GM19043 (cell line): ENCODE measurements at regions not wholly inside any gene's neighbourhood (a gene's known extent, or its start where the extent isn't known, plus 50 kb on each side); places are given as distances from the start of the nearest gene placed in this dataset.

Source experiments
- ATAC-seq: cut with Tn5 transposase; IDR thresholded peaks from one replicate; pipeline ENCODE4 v1.9.1; 2021; ENCODE audit warnings: low read depth; ENCODE audit not compliant: unreplicated experiment

DNA sequence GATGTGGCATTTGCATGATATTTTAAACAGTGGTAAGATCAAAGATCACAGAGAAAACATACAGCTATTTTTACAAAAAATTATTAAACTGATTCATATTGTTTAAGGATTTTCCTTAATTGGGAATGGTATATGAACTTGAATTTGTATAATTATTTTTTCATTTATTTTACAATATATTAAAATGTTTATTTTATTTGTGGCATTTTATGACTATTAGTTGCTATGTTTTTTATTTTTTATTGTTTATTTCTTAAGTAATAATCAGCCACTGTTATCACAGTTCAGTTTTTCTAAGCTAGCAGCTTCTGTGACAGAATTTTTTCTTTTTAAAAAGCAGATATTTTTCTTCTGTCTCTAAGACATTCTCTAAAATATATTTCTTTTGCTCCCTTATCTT is 387.0 kb upstream of the KHDRBS2 start:
- ATAC-seq: no peak

DNA sequence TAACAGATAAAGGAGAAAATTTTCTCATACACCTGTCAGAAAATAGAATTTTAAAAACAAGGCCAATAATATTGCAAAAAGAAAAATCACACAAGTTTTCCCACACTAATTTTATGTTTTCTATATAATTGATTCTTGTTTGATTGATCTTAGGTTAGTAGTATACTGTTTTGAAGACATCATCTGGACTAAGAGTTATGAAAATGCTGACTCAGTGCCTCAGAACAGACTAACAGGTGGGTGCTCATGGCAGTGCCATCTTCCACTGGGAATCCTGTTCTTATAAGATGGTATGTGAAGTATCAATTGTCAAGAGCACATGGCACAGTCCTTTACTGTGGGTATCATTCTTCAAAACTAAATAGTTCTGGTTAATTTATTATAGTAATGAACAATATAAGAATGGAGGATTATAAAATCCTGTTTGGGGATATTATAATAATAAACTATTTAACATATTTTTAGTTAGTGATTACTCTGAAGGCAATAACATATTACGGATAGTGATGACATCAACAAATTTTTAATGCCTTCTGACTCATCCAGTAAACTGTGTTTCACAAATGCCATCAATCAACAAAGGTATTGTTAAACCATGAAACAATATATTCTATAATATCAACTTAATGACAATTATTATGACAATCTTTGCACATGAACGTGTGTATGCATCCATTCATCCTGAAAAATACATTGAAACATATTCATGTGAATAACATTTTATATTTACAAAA is 384.6 kb upstream of the KHDRBS2 start:
- ATAC-seq: no peak

DNA sequence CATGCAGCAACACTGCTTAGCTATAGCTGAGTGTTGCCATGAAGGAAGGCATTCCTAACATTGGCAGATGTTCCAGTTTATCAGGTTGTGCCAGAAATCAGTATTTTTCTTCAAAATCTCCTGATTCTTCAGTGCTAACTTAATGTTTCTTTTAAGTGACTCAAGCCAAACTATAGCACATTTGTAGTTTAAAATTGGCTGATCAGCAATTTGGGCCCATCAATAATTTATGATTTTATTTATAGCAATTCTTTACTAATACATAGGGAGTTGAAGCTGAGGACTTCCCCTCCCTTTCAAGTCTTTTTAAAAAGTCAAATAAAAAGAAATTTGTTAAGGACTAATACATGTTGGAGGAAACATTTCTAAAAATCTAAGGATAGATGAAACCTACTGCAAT is 383.8 kb upstream of the KHDRBS2 start:
- no peak for ATAC-seq

DNA sequence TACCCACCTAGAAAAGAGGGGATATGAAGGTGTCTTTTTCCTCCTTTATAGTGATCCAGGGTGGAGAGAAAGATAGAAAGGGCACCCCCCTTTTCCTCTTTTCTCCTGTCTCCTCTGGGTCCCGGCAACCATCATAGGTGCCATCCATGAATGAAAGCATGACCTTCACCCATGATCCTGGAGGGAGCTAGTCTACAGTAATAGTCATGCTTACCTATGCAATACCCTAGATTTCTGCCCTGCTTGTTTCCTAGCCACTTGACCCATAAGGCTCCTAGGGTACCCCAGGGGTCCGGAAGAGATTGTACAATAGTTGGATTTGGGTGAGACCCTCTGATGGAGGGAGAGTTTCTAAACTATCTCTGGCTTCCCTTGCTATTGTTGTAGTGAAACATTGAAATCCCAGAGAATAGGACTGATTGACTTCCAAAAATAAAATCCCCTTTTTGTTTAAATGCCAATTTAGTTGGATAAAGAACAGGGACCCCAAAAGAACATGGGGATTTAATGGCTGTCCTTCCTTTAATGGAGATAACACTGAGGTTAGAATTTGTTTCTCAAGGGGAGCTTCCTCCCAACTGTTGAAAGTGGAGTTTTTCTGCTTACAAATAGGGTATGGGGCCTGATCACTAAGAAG is 366.8 kb upstream of the KHDRBS2 start:
- no peak for ATAC-seq

DNA sequence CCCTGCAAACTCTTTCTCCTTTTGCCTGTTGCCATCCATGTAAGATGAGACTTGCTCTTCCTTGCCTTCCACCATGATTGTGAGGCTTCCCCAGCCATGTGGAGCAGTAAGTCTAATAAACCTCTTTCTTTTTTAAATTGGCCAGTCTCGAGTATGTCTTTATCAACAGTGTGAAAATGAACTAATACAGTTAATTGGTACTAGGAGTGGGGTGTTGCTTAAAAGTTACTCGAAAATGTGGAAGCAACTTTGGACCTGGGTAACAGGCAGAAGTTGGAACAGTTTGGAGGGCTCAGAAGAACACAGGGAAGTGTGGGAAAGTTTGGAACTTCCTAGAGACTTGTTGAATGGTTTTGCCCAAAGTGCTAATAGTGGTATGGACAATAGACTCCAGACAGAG is 359.2 kb upstream of the KHDRBS2 start:
- no peak for ATAC-seq

DNA sequence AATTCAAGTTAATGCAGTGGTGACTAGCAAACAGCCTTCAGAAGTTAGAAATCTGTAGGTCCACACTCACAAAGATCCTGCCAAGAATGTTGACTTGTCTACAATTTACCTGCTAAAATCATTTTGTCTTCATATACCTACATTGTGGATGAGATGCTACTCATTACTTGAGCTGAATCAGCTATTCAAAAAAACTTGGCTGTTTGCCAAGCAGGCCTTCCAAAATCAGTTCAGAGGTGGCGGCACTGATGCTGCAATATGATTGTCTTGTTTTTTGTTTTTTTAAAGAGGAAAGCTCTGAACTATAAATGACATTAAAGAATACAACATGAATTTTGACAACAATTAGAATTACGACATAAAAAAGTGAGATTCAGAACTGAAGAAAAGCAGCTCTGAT is 354.7 kb upstream of the KHDRBS2 start:
- no peak for ATAC-seq

DNA sequence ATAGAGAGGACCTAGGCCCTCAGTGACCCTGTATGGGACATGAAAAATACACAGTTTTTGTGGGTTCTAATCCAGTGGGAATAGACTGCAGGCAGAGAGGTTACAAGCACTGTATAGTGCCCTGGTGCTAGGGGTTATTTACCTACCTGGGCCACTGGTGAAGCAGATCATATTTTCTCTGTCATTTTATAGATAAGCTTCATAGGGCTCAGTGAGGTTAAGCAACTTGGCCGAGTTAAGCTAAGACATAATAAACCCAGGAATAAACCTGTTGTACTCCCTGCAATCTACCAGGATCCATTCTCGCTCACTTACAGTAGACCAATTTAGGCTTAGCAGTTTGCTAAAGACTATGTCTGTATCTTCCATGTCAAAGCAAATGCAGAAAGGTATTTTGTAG is 340.6 kb upstream of the KHDRBS2 start:
- no peak for ATAC-seq

DNA sequence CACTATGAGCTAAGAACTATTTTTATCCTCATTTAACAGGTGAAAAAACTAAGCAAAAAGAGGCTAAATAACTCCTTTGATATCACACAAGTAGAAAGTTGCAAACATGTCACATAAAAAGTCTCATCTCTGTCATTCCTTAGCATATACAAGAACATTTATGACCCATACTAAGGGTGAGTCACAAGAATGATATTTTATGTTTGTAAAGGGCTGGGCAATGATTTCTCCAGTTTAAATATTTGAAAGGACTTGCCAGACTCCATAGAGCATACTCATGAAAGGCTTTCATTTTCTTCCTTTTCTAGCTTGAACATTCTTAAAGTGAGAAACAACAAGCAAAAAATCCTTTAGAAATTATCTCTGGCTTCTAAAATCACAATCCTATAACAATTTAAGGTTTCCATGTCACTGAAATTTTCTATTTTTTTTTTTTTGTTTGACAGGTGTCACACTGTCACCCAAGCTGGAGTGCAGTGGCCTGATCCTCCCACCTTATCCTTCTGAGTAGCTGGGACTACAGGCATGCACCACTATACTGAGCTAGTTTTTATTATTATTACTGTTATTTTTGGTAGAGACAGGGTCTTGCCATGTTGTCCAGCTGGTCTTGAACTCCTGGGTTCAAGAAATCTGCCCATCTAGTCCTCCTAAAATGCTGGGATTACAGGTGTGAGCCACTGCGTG is 338.0 kb upstream of the KHDRBS2 start:
- ATAC-seq: no peak

DNA sequence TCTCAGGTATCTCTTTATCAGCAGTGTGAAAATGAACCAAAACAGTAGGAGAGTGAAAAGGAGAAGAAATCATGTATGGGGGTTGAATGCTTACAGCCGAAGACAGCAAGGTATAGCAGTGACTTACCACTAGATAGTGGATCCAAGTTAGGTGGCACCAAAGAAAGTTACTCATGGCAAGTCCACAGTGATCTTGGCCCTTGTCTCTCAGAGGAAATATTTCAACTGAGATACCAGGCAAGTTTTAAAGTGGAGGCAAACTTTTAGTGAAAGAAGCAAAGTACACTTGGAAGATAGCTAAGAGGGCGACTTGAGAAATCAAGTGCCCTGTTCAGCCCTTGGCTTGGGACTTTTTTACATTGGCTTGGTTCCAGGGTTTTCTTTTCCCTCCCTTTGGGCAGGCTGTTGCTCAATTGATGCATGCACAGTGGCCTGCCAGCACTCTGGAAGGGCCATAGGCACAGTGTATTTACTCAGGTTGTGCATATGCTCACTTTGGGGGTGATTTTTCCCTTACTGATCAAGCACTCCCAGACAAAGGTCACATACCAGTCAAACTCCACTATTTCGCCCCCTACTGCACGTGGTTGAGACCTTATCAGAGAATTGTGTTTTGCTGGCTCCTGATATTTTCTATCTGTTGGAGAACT is 329.5 kb upstream of the KHDRBS2 start:
- no peak for ATAC-seq

DNA sequence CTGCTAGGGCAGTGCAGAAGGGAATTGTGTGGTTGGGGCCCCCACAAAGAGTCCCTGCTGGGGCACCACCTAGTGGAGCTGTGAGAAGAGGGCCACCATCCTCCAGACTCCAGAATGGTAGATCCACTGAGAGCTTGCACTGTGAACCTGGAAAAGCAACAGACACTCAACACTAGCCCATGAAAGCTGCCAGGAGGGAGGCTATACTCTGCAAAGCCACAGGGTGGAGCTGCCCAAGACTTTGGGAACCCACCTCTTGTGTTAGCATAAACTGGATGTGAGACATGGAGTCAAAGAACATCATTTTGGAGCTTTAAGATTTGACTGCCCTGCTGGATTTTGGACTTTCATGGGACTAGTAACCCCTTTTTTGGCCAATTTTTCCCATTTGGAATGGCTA is 328.4 kb upstream of the KHDRBS2 start:
- ATAC-seq: no peak

DNA sequence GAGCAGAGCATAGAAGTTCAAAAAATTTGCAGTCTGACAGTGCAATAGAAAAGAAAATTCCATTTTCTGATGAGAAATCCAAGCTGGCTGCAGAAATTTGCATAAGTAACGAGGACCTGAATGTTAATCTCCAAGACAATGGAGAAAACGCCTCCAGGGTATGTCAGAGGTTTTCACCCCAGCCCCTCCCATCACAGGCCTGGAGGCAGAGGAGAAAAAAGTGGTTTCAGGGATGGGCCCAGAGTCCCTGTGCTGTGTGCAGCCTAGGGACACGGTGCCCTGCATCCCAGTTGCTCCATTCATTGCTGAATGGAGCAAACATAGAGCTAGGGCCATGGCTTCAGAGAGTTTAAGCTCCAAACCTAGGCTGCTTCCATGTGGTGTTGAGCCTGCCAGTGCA is 327.9 kb upstream of the KHDRBS2 start:
- ATAC-seq: no peak

DNA sequence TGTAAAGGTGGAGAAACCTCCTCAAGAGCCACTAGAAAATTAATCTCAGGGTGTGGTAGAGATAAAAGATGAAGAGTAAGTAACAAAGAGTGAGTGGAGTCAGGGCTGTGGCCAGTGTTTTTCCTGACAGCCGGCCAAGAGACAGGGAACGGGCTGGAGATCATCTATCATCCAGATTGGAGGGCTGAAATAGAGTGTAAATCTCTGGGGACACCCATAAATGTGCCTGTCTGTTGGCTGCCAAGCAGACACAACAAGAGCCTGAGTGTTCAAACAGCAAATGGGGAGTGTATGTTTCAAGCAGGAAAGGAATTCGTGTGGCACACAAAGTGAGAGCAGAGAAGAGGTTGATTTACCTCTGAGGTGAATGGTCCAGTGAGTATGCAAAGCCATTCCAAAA is 326.4 kb upstream of the KHDRBS2 start:
- ATAC-seq: no peak

DNA sequence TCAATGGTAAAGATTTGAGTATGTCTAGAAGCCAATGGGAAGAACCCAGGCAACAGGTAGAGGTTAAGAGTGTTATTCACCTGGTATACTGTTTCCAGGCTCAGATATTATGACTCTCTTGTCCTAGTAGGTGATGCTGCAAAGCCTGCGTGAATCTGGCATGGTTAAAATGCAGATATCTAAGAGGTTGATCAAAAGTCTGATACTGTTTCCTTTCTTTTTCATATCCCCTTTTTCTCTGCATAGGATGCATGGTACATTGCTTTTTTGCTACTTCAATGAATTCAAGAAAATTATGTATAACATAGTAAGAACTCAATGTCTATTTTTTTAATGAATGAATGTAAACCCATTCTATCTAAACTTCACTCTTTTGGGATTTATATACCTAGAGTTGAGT is 284.3 kb upstream of the KHDRBS2 start:
- no peak for ATAC-seq

DNA sequence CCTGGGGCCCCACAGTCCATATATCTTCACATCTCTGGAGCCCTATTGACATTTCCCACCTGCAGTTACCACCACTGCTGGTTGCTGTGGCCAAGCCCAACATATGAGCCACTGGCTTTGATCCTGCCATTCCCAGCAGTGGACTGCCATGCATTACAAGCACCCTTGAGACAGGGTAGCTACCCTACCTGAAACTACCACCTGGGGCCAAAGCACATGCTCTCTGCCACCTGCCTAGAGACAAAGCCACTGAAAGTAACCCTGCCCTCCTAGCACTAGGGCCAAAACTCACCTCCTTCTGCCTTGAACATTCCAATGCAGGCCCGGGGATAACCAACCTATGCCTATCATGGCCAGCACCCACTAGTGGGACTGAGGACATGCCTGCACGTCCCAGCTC is 255.5 kb upstream of the KHDRBS2 start:
- ATAC-seq: no peak

DNA sequence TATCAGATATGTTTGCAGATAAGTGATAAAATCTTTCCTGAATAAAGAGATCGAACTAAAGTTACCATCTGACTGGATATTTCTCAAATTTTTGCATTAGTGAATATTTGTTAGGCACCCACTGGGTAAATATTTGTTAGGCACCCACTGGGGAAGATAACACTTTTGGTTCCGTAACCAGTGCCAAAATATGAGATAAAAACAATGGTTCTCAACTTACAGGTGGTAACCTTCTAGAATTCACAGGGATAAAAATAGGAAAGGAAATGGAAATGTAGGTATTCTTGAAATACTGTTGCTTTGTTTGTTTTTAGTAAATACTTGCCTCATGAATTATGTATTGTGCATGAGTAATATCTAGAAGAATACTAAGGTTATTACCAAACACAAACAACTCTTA is 245.0 kb upstream of the KHDRBS2 start:
- ATAC-seq: no peak

DNA sequence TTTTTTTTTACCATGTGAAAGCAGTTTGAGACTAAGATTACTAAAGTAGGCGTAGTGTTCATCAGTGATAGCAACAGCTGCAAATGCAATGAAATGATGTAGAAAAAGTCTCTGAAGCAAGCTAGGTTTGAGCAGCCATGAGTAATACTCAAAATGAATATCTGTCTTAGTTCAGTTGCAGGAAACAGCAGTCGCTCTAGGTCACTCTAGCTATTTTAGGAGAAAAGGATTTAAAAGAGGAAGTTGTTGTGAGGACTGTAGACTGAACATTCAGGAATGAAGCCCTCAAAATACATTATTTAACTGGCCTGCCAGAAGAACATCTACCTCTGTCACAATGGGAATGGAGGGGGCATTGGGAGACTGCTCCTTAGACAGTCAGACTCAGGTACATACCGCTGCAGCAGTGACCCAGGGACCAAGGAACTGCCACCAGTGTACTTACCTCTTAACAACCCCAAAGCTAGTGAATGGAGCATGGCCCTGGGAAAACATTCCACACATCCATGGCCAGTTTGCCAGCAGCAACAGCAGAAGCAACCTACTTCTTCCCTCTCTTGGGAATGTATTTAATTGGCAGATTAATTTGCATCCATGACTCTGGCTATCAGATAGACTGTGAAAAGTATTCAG is 243.0 kb upstream of the KHDRBS2 start:
- no peak for ATAC-seq

DNA sequence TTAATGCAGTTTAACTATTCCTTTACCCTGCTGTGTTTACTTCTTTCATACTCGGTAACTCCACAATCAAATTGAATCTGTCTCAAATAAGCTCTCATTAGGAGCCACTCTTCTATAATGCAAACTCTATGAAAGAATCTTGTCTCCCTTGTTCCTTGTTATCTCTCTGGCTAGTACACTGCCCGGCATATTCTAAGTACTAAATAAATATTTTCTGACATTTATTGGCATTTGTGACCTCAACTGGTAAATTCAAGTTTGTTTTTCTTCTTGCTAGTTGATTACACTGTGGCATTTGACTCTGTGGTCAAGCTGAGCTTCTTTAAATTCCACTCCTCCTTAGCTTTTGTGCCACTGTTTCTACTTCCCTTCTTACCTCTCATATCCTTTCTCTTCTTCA is 237.6 kb upstream of the KHDRBS2 start:
- no peak for ATAC-seq

DNA sequence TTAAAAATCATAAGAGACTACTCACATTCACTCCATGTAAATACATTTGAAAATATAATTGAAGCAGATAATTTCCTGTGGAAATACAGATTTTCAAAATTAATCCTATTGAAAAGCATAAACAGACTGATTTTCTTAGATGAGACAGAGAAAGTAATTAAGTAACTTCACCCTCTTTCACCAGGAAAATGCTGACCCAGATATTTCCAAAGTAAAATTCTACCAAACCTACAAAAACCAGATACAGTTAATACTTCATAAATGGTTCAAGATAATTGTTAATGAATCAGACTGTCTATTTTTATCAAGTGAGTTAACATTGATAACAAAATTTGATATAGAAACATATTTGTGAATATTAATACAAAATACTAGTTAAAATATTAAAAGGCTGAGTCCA is 233.5 kb upstream of the KHDRBS2 start:
- no peak for ATAC-seq

DNA sequence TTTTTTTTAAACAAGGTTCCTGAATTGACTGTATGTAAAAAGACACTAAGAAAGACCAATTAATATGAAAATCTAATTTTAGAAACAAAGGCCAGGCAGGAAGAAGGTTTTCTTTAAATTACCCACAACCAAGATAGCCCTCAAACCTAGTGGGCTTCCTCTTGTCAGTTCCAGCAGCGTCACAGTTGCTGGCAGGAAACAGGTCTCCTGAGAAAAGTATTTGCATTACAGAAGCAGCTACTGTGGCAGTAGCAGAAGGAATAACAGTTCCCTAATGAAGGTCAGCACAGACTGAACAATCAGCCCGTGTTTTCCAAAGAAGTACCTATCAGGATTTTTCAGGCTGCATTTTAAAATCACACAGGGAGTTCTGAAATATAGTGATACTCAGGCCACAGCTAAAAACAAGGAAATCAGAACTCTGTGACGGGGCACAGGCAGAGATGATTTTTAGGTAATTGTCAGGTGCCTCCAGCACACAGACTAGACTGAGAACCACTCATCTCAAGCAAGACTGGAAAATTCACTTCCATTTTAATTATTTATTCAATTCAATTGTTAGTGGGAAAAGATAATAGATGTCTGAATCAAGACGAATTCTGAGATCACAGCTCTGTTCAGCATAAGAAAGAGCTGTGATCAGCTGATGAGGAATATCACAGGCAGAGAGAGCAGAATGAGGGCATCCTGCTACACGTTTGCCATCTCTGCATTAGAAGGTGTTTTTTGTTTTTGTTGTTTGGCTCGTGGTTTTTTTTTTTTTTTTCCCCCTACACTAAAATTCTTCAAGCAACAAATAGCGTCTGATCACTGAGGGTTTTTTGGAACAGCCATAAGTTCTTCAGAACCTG is 230.5 kb upstream of the KHDRBS2 start:
- peak; percentile 53 for ATAC-seq

DNA sequence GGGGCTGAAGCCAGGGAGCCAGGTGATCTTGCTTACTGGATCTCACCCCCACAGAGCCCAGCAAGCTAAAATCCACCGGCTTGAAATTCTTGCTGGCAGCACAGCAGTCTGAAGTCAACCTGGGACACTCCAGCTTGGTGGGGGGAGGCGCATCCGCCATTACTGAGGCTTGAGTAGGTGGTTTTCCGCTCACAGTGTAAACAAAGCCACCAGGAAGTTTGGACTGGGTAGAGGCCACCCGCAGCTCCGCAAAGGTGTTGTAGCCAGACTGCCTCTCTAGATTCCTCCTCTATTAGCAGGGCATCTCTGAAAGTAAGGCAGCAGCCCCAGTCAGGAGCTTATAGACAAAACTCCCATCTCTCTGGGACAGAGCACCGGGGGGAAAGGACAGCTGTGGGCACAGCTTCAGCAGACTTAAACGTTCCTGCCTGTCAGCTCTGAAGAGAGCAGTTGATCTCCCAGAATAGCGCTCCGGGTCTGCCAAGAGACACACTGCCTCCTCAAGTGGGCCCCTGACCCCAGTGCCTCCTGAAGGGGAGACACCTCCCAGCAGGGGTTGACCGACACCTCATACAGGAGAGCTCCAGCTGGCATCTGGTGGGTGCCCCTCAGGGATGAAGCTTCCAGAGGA is 206.3 kb upstream of the KHDRBS2 start:
- no peak for ATAC-seq
